ENCODE measurements at regions not wholly inside any gene's neighbourhood (a gene's known extent, or its start where the extent isn't known, plus 50 kb on each side); places are given as distances from the start of the nearest gene placed in this dataset.

- peaks cover 27% of the 10 kb centered on the region for H3K9me3 Mint-ChIP-seq (ENCODE audit: low read depth)
- H3K36me3 Mint-ChIP-seq (ENCODE audit: low read depth), result peaks cover 7% of the 10 kb centered on the region
- no peak overlapping the region for H3K4me3 Mint-ChIP-seq (ENCODE audit: unreplicated experiment)
- no peak for TF ChIP-seq CTCF (IDR thresholded peaks at IDR 0.05)
- no peak for DNase-seq (ENCODE audit: low spot score)
- no peak overlapping the region for H3K27ac Mint-ChIP-seq (ENCODE audit: unreplicated experiment)
- no peaks in the 10 kb centered on the region for H3K27me3 Mint-ChIP-seq (ENCODE audit: low read depth)
- H3K4me1 Mint-ChIP-seq (ENCODE audit: low read depth), result peaks cover 57% of the 10 kb centered on the region
Measured at GRCh38 chr1:185573677-185574076, 160.5 kb upstream of the HMCN1 start.

- Mint-ChIP-seq H3K27ac (ENCODE audit: unreplicated experiment) (no peak overlapping the region), H3K9me3 (ENCODE audit: low read depth) (peaks cover 23% of the 10 kb centered on the region), H3K4me3 (ENCODE audit: unreplicated experiment) (no peak overlapping the region), H3K4me1 (ENCODE audit: low read depth) (peaks cover 59% of the 10 kb centered on the region), H3K27me3 (ENCODE audit: low read depth) (no peaks in the 10 kb centered on the region), H3K36me3 (ENCODE audit: low read depth) (peaks cover 5% of the 10 kb centered on the region)
- no peak for DNase-seq (ENCODE audit: low spot score)
- no peak for TF ChIP-seq CTCF (IDR thresholded peaks at IDR 0.05)
Measured at GRCh38 chr1:185573162-185573561, 161.0 kb upstream of the HMCN1 start.

GRCh38 chr1:185570962-185571361 lies 163.2 kb upstream of the HMCN1 start:
- Mint-ChIP-seq H3K4me3 (ENCODE audit: unreplicated experiment) (no peak overlapping the region), H3K9me3 (ENCODE audit: low read depth) (peaks cover 13% of the 10 kb centered on the region), H3K27ac (ENCODE audit: unreplicated experiment) (peak overlapping the region; percentile 70), H3K4me1 (ENCODE audit: low read depth) (peaks cover 78% of the 10 kb centered on the region), H3K36me3 (ENCODE audit: low read depth) (no peaks in the 10 kb centered on the region), H3K27me3 (ENCODE audit: low read depth) (no peaks in the 10 kb centered on the region)
- no peak for DNase-seq (ENCODE audit: low spot score)
- no peak for TF ChIP-seq CTCF (IDR thresholded peaks at IDR 0.05)

GRCh38 chr1:185568155-185569123 lies 165.8 kb upstream of the HMCN1 start:
- H3K4me1 Mint-ChIP-seq (ENCODE audit: low read depth), result peaks cover 82% of the 10 kb centered on the region
- DNase-seq (ENCODE audit: low spot score), result no peak
- H3K9me3 Mint-ChIP-seq (ENCODE audit: low read depth), result peaks cover 10% of the 10 kb centered on the region
- H3K27ac Mint-ChIP-seq (ENCODE audit: unreplicated experiment), result peak overlapping the region; percentile 22
- no peak overlapping the region for H3K4me3 Mint-ChIP-seq (ENCODE audit: unreplicated experiment)
- no peaks in the 10 kb centered on the region for H3K27me3 Mint-ChIP-seq (ENCODE audit: low read depth)
- no peak for TF ChIP-seq CTCF (IDR thresholded peaks at IDR 0.05)
- H3K36me3 Mint-ChIP-seq (ENCODE audit: low read depth), result no peaks in the 10 kb centered on the region

GRCh38 chr1:185567440-185567839 lies 166.8 kb upstream of the HMCN1 start:
- Mint-ChIP-seq H3K27ac (ENCODE audit: unreplicated experiment) (peak overlapping the region; percentile 85), H3K9me3 (ENCODE audit: low read depth) (peaks cover 6% of the 10 kb centered on the region), H3K27me3 (ENCODE audit: low read depth) (no peaks in the 10 kb centered on the region), H3K4me1 (ENCODE audit: low read depth) (peaks cover 86% of the 10 kb centered on the region), H3K36me3 (ENCODE audit: low read depth) (no peaks in the 10 kb centered on the region), H3K4me3 (ENCODE audit: unreplicated experiment) (no peak overlapping the region)
- no peak for TF ChIP-seq CTCF (IDR thresholded peaks at IDR 0.05)
- no peak for DNase-seq (ENCODE audit: low spot score)
